Vagina (tissue), 2 donors: ENCODE measurements at regions not wholly inside any gene's neighbourhood (a gene's known extent, or its start where the extent isn't known, plus 50 kb on each side); places are given as distances from the start of the nearest gene placed in this dataset.

ENCODE experiments used
- POLR2AphosphoS5 ChIP-seq, 2 donors: sonication (generic); formaldehyde crosslinking; IDR thresholded peaks; one replicate each; pipeline ENCODE4 v1.9.0; 2017; ENCODE audit warnings: antibody characterized with exemption in 2 of 2, mild to moderate bottlenecking in 2 of 2, low read depth in 1 of 2; ENCODE audit not compliant: insufficient read depth in 1 of 2
- TF ChIP-seq, protein P1 (sequence below), 3 experiments: fragments of 450-650 bp in 2 of 3; fragments of 200-600 bp in 1 of 3; sonication (generic) in 1 of 3; IDR thresholded peaks; one replicate each; pipeline ENCODE4 v1.5.1; 2017 to 2019; ENCODE audit warnings: antibody characterized with exemption in 3 of 3, mild to moderate bottlenecking in 2 of 3, moderate library complexity in 2 of 3

DNA sequence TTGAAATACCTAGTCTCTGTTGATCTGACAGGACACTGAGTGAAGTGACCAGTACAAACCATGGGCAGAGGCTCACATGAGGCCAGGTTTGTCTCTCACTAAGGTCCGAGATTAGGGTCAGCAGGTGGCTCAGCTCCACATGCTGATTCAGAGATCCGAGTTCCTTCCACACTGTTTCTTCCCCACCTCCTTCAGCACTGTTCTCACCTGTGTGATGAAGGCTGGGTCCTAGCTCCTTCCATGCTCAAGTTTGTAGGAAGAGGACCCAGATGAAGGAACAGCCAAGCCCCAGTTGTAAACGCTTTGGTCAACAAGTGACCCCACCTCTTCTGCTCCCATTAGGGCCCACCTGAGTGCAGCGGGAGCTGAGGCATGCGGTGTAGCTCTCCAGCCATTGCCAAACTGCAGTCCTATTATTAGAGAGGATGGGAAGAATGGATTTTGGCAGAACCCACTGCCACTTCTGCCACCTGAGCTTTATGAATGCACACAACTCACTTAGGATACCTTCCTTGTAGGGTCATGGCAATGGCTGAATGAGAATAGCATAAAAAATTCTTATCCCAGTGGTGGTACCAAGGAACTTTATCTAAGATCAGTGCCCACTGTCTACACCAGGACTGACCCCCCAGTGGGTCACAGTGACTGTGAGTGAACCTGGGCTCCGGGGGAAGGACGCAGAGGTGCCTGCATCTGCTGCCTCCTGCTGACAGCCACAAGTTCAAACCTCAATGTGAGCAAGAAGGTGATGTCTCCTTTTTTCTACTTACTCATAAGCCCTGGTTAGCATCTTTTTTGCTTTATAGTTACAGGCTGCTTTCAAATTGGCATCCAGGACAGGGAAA lies 324.8 kb upstream of the HS6ST1 start:
- no peak for TF ChIP-seq POLR2AphosphoS5 (IDR thresholded peaks at IDR 0.05; ENCODE audit: insufficient read depth in 1 of 2, low read depth in 1 of 2)
- TF ChIP-seq, protein P1, sequence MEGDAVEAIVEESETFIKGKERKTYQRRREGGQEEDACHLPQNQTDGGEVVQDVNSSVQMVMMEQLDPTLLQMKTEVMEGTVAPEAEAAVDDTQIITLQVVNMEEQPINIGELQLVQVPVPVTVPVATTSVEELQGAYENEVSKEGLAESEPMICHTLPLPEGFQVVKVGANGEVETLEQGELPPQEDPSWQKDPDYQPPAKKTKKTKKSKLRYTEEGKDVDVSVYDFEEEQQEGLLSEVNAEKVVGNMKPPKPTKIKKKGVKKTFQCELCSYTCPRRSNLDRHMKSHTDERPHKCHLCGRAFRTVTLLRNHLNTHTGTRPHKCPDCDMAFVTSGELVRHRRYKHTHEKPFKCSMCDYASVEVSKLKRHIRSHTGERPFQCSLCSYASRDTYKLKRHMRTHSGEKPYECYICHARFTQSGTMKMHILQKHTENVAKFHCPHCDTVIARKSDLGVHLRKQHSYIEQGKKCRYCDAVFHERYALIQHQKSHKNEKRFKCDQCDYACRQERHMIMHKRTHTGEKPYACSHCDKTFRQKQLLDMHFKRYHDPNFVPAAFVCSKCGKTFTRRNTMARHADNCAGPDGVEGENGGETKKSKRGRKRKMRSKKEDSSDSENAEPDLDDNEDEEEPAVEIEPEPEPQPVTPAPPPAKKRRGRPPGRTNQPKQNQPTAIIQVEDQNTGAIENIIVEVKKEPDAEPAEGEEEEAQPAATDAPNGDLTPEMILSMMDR (IDR thresholded peaks at IDR 0.05): no peak
